D721Med (cell line): ENCODE measurements at regions not wholly inside any gene's neighbourhood (a gene's known extent, or its start where the extent isn't known, plus 50 kb on each side); places are given as distances from the start of the nearest gene placed in this dataset.
"Not testable (repeated sequence)": the region's sequence is repeated elsewhere in the genome, so short reads cannot be mapped to it uniquely, and the experiment has no call there.

ENCODE experiments used
- DNase-seq: peaks from one replicate; pipeline ENCODE4 v3.0.0; 2011; ENCODE audit warnings: low spot score; ENCODE audit not compliant: insufficient read length
- FAIRE-seq: peaks from 2 replicates; lab custom pipeline; 2011; peaks lifted over from hg19 to GRCh38; lab: Jason Lieb, UNC
- TF ChIP-seq, protein P1 (sequence below): IDR thresholded peaks from 2 replicates; pipeline ENCODE4 v1.5.1; 2012; ENCODE audit warnings: mild to moderate bottlenecking, control low read depth; ENCODE audit not compliant: insufficient read depth; ENCODE audit errors: missing control alignments

DNA sequence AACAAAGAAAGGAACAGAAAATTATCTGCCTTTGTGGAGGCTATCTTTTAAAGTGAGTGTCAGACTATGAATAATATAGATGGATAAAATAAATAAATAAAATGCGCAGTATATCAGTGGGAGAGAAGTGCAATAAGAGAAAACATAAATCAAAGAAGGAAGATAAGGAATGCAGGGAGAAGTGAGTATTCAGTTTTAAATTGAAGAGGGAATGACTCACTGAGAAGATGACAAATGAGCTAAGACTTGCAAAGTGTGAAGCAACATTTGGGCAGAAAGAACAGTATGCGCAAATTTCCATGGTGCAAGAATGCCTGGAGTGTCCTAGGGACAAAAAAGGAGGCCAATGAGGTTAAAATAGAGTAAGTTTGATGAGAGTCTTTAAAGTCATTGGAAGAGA, 1300.1 kb upstream of the ALCAM start:
- DNase-seq (no peak), FAIRE-seq (no peak)
- TF ChIP-seq, protein P1, sequence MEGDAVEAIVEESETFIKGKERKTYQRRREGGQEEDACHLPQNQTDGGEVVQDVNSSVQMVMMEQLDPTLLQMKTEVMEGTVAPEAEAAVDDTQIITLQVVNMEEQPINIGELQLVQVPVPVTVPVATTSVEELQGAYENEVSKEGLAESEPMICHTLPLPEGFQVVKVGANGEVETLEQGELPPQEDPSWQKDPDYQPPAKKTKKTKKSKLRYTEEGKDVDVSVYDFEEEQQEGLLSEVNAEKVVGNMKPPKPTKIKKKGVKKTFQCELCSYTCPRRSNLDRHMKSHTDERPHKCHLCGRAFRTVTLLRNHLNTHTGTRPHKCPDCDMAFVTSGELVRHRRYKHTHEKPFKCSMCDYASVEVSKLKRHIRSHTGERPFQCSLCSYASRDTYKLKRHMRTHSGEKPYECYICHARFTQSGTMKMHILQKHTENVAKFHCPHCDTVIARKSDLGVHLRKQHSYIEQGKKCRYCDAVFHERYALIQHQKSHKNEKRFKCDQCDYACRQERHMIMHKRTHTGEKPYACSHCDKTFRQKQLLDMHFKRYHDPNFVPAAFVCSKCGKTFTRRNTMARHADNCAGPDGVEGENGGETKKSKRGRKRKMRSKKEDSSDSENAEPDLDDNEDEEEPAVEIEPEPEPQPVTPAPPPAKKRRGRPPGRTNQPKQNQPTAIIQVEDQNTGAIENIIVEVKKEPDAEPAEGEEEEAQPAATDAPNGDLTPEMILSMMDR = no peak

DNA sequence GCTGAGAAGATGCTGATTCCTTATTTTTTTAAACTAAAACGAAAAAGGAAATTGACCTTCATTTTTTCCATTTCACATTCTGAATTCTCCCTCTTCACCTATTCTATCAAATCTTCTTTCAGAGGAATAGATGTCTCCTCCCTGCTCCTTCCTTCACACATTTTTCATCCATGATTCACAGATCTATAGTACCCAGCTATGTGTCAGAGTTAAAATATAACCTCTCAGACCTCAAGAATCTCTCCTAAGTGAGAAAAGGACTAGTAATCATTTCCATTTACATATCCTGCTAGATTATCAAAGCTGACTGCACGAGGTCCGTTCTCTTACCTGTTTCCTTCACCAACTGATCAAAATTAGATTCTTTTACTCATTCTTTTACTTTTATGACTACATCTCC, 1297.6 kb upstream of the ALCAM start:
- FAIRE-seq = no peak

DNA sequence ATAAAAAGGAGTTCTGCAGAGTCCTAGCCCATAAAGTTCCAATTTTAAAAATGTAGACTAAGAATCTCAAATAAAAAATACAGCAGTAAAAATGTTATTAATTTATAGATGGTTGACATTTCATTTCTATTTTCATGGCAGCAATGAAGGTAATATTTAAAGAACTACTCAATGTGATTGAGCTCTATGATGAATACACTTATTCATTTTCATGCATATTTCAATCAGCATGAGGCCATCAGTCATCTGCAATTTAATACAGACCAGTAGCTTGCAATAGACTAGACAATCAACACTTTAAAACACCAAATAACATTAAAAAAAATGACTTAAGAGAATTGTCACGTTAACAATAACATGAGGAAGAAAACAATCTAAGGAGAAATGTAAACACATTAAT, 1295.8 kb upstream of the ALCAM start:
- FAIRE-seq (no peak), DNase-seq (no peak)
- TF ChIP-seq, protein P1 = no peak

More for the DNA sequence above, 1297.6 kb upstream of the ALCAM start:
- TF ChIP-seq, protein P1 = no peak
- DNase-seq = no peak

DNA sequence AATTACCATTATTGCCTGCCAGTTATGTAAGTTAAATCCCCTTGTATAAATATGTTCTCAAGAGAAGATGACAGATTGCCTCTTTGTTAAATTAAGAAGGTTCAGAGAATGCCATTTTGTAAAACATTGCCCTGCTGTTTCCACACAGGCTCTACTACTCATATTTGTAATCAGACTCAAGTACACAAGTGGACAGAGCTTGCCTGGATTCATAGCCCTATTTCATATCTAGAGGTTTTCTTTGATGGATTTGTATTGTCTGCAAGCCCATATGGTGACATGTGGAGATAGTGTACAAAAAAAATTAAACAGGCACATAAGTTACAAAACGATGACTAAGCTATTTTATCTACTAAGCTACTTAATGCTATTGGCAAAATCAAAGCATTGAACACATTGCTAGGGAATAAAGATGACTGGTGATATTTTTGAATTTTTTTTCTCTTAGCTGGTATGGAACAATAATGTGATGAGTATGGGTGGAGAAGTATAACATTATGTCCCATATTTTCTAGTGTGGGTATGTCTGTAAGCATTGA, 1286.6 kb upstream of the ALCAM start:
- DNase-seq (no peak), FAIRE-seq (no peak)
- TF ChIP-seq, protein P1 = no peak

DNA sequence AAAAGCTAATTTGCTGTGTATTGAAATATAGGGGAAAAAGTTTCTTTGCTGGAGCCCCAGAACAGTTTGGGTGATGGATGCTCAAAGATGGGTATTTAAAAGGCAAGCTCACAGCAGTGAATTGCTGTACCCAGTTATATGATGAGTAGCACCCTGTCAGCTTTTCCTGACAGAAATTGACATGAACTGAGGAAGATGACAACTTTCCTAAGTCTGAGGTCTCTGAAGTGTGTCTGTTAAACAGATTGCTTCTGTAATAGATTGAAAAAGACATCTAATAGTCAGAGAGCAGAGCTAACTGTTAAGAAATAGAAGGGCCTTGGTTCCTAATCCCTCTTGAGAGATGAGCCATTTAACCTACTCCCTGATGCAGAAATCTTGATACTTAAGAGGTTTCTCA, 1278.0 kb upstream of the ALCAM start:
- TF ChIP-seq, protein P1 = no peak
- DNase-seq = no peak
- no peak for FAIRE-seq

DNA sequence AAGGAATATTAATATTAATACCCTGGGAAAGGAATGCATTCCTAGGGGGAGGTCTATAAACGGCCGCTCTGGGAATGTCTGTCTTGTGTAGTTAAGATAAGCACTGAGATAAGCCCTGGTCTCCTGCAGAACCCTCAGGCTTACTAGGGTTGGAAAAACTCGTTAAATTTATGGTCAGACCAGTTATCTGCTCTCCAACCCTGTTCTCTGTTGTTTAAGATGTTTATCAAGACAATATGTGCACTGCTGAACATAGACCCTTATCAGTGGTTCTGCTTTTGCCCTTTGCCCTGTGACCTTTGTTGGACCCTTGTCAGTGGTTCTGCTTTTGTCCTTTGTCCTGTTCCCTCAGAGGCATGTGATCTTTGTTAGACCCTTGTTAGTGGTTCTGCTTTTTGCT, 1276.7 kb upstream of the ALCAM start:
- not testable (repeated sequence) for FAIRE-seq, DNase-seq

DNA sequence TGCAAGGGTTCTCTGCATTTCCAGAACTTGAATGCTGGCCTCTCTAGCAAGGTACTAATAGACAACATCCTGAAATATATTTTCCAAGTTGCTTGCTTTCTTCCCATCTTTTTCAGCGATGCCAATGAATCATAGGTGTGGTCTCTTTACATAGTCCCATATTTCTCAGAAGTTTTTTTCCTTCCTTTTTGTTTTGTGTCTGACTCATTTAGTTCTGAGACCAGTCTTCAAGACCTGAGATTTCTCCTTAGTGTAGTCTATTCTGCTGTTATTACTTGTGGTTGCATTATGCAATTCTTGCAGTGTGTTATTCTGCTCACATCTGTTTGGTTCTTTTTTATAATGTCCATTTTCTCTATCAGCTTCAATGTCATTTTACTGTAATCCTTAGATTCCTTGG, 1265.0 kb upstream of the ALCAM start:
- DNase-seq (no peak), FAIRE-seq (no peak)
- TF ChIP-seq, protein P1 = no peak

DNA sequence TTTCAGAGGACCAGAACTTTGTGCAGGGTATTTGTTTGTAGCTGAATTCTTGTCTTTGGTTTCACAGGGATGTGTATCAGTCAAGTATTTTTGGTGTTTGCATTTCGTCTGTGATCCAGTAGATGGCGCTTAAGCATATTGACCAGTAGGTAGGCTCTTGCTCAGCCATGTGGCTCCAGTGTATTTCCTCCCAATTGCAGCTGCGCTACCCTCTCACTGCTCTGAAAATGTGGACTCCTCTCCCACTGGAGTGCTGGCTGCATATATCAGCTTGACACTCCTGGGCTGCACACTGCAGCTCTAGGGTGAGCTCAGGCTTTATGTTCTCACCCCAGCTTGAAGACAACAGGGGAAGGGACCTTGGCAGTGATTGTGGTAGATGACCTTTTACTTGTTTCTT, 1264.3 kb upstream of the ALCAM start:
- FAIRE-seq (no peak), DNase-seq (no peak)

More for the DNA sequence above, 1264.3 kb upstream of the ALCAM start:
- TF ChIP-seq, protein P1 = peak; percentile 74
